Endothelial cell (in vitro differentiated cells): ENCODE measurements at regions not wholly inside any gene's neighbourhood (a gene's known extent, or its start where the extent isn't known, plus 50 kb on each side); places are given as distances from the start of the nearest gene placed in this dataset.

Experiments used
- DNase-seq: peaks from one replicate; pipeline ENCODE4 v3.0.0; 2021; ENCODE audit warnings: low spot score
- H3K27ac Mint-ChIP-seq: one replicate; pipeline ENCODE4 v1.8.0; 2021; ENCODE audit warnings: mixed read lengths, inconsistent platforms; ENCODE audit not compliant: unreplicated experiment
- H3K27me3 Mint-ChIP-seq: one replicate; pipeline ENCODE4 v1.8.0; 2021; ENCODE audit warnings: mild to moderate bottlenecking, moderate library complexity, mixed read lengths, inconsistent platforms; ENCODE audit not compliant: unreplicated experiment
- H3K36me3 Mint-ChIP-seq: one replicate; pipeline ENCODE4 v1.8.0; 2021; ENCODE audit warnings: mild to moderate bottlenecking, low read depth, mixed read lengths, inconsistent platforms; ENCODE audit not compliant: unreplicated experiment
- H3K4me1 Mint-ChIP-seq: one replicate; pipeline ENCODE4 v1.8.0; 2021; ENCODE audit warnings: mild to moderate bottlenecking, mixed read lengths, inconsistent platforms; ENCODE audit not compliant: unreplicated experiment
- H3K4me3 Mint-ChIP-seq: one replicate; pipeline ENCODE4 v1.8.0; 2021; ENCODE audit warnings: mild to moderate bottlenecking, mixed read lengths, inconsistent platforms; ENCODE audit not compliant: unreplicated experiment
- H3K9me3 Mint-ChIP-seq: one replicate; pipeline ENCODE4 v1.8.0; 2021; ENCODE audit warnings: mixed read lengths, inconsistent platforms; ENCODE audit not compliant: unreplicated experiment
- CTCF ChIP-seq: fragments of 200-600 bp; sonication (generic); IDR thresholded peaks from one replicate; pipeline ENCODE4 v1.5.0; 2021; ENCODE audit warnings: antibody characterized with exemption; ENCODE audit not compliant: unreplicated experiment

- no peaks in the 10 kb centered on the region for H3K9me3 Mint-ChIP-seq
- TF ChIP-seq CTCF, result no peak
- no peaks in the 10 kb centered on the region for H3K27me3 Mint-ChIP-seq
- no peak overlapping the region for H3K27ac Mint-ChIP-seq
- H3K4me1 Mint-ChIP-seq, result no peaks in the 10 kb centered on the region
- DNase-seq, result no peak
- H3K4me3 Mint-ChIP-seq, result no peak overlapping the region
- H3K36me3 Mint-ChIP-seq, result no peaks in the 10 kb centered on the region
Measured at GRCh38 chr4:117847849-117848248, 186.4 kb upstream of the NDST3 start.

DNA sequence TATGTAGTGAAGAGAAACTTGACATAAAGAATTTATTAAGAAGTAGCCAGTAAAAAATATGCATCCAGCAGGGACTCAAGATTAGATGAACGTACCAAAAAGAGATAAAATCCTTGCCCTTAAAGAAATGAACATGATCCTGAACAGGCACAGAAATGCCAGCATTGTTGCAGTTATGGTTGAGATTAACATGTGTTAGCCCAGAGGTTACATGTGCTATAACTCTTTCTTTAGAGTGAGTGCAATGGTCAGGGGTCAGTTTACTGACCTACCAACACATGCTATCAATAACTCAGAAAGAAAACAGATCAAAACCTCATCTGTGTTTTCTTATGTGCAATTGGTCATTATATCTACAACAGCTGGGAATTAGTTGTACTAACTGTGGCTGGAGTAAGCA lies 166.1 kb upstream of the NDST3 start:
- Mint-ChIP-seq H3K4me3 (no peak overlapping the region), H3K36me3 (no peaks in the 10 kb centered on the region), H3K9me3 (no peaks in the 10 kb centered on the region), H3K27me3 (no peaks in the 10 kb centered on the region), H3K27ac (no peak overlapping the region), H3K4me1 (no peaks in the 10 kb centered on the region)
- no peak for DNase-seq
- no peak for TF ChIP-seq CTCF

- DNase-seq, result no peak
- TF ChIP-seq CTCF, result no peak
- Mint-ChIP-seq H3K36me3 (no peaks in the 10 kb centered on the region), H3K4me1 (no peaks in the 10 kb centered on the region), H3K4me3 (no peak overlapping the region), H3K27me3 (no peaks in the 10 kb centered on the region), H3K9me3 (no peaks in the 10 kb centered on the region), H3K27ac (no peak overlapping the region)
Measured at GRCh38 chr4:117873779-117874178, 160.5 kb upstream of the NDST3 start.

DNA sequence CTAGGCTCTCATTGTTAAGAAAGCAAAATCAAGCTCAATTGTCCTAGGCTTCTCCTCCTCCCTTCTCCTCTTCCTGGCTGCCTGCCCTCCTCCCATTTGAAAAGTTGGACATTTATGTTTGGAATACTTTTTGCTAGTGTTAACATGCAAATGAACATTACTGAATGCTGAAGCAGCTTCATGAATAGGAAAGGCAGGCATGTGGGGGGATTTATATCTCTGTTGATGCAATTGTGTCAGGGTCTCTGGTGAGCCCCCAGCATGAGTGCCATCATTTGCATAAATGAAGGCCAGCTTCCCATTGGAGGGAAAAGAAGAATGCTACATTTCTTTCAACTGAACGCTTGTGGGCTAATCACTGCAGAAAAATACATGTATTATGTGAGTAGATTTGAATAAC lies 160.1 kb upstream of the NDST3 start:
- DNase-seq, result no peak
- no peak for TF ChIP-seq CTCF
- Mint-ChIP-seq H3K27ac (no peak overlapping the region), H3K4me3 (no peak overlapping the region), H3K36me3 (no peaks in the 10 kb centered on the region), H3K9me3 (no peaks in the 10 kb centered on the region), H3K4me1 (no peaks in the 10 kb centered on the region), H3K27me3 (no peaks in the 10 kb centered on the region)

DNA sequence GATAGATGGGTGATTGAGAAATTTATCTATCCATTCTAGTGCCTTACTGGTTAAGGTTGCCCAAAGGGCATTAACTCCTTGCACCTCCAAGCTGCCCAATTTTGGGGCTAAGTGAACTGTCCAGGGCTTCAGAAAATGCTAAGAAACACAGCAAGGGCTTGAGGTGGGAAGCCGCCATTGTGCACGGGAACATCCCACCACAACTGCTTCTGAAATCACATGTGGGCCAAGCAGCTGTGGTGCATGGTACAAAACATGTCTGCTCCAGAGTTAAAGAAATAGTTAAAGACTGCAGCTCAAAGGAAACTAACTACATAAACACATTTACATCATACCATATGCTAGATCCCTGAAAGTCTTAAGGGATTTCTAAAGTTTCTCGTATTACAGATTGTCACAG lies 144.3 kb upstream of the NDST3 start:
- no peak overlapping the region for H3K27ac Mint-ChIP-seq
- peaks cover 6% of the 10 kb centered on the region for H3K4me1 Mint-ChIP-seq
- H3K4me3 Mint-ChIP-seq, result no peak overlapping the region
- H3K36me3 Mint-ChIP-seq, result no peaks in the 10 kb centered on the region
- no peaks in the 10 kb centered on the region for H3K9me3 Mint-ChIP-seq
- no peaks in the 10 kb centered on the region for H3K27me3 Mint-ChIP-seq
- TF ChIP-seq CTCF, result no peak
- DNase-seq, result no peak
